ENCODE measurements at regions not wholly inside any gene's neighbourhood (a gene's known extent, or its start where the extent isn't known, plus 50 kb on each side); places are given as distances from the start of the nearest gene placed in this dataset.

DNA sequence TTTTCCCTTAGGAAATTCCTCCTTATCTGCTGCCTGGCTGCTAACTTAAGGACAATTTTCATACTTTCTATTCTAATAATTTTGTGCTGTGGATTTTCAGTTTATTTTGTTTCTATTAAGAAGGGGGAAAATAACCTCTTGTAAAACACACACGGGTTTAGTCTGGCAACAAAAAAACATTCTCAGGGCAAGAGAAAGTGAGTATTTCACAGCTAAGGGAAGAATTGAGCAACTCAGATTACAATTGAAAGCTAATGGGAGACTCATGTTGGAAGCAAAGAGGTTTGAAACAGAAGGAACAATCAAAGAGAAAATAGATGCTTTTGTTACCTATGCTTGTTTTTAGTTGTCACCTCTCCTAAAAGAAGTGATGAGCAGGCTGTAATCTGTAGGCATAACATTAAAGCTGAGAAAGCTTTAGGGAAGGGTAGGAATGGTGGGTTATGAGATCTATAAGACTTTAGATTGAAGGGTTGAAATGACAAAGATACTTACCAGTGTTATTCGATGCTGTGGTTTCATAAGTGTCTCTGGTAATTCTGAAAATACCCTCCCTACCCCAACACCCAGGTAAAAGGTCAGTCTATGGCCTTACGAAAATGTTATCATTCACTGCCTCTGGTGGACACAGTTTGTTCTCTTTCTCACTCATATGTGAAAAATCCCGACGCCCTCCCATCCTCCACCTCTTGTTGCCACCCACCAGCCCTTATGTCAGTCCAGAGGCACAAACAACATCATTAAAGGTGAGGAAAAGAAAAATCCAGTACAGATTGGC is 510.9 kb downstream of the TXNL1 start:
- TF ChIP-seq, protein P1, sequence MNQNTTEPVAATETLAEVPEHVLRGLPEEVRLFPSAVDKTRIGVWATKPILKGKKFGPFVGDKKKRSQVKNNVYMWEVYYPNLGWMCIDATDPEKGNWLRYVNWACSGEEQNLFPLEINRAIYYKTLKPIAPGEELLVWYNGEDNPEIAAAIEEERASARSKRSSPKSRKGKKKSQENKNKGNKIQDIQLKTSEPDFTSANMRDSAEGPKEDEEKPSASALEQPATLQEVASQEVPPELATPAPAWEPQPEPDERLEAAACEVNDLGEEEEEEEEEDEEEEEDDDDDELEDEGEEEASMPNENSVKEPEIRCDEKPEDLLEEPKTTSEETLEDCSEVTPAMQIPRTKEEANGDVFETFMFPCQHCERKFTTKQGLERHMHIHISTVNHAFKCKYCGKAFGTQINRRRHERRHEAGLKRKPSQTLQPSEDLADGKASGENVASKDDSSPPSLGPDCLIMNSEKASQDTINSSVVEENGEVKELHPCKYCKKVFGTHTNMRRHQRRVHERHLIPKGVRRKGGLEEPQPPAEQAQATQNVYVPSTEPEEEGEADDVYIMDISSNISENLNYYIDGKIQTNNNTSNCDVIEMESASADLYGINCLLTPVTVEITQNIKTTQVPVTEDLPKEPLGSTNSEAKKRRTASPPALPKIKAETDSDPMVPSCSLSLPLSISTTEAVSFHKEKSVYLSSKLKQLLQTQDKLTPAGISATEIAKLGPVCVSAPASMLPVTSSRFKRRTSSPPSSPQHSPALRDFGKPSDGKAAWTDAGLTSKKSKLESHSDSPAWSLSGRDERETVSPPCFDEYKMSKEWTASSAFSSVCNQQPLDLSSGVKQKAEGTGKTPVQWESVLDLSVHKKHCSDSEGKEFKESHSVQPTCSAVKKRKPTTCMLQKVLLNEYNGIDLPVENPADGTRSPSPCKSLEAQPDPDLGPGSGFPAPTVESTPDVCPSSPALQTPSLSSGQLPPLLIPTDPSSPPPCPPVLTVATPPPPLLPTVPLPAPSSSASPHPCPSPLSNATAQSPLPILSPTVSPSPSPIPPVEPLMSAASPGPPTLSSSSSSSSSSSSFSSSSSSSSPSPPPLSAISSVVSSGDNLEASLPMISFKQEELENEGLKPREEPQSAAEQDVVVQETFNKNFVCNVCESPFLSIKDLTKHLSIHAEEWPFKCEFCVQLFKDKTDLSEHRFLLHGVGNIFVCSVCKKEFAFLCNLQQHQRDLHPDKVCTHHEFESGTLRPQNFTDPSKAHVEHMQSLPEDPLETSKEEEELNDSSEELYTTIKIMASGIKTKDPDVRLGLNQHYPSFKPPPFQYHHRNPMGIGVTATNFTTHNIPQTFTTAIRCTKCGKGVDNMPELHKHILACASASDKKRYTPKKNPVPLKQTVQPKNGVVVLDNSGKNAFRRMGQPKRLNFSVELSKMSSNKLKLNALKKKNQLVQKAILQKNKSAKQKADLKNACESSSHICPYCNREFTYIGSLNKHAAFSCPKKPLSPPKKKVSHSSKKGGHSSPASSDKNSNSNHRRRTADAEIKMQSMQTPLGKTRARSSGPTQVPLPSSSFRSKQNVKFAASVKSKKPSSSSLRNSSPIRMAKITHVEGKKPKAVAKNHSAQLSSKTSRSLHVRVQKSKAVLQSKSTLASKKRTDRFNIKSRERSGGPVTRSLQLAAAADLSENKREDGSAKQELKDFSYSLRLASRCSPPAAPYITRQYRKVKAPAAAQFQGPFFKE (tag by site-specific recombination; IDR thresholded peaks at IDR 0.05; ENCODE audit: borderline replicate concordance), result no peak
- Histone ChIP-seq H3K4me3 (ENCODE audit: low read depth, low read length) (no peak overlapping the region), H3K27ac (ENCODE audit: extremely low read depth, low read depth, low read length) (no peak overlapping the region), H3K9me3 (ENCODE audit: control insufficient read depth, insufficient read depth, low read depth, low read length) (no peaks in the 10 kb centered on the region), H3K4me1 (ENCODE audit: control insufficient read depth, insufficient read depth, low read length) (no peaks in the 10 kb centered on the region), H3K36me3 (ENCODE audit: control insufficient read depth in 2 of 2, insufficient read depth in 1 of 2, low read length in 2 of 2) (no peaks in the 10 kb centered on the region)
- ChIA-PET CTCF (interaction anchor here (0.6 kb wide), 1 partner anchor 169 kb away, joined by 3 read pairs; no protein-coding TSS in a partner anchor), POLR2A (no interaction called here)

DNA sequence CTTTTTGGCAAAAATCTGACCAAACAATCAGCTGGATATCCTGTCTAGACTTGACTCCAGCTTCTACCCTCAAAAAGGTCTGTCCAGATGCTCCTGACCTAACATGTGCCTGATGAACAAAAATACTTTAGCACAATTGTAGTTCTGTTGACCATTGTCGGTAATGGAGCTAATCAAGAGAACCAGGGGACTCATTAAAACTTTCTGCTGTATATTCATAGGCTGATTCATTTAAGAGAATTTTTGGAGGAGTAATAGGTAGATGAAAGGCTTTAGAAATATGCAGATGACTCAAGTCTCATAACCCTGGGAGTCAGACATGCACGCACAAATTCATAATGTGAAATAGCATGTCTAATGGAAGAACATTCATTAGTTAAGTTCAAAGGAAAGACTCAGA is 514.2 kb downstream of the TXNL1 start:
- POLR2A ChIA-PET, result no interaction called here
- H3K27ac ChIP-seq (ENCODE audit: extremely low read depth, low read depth, low read length), result no peak overlapping the region
- TF ChIP-seq, protein P2, sequence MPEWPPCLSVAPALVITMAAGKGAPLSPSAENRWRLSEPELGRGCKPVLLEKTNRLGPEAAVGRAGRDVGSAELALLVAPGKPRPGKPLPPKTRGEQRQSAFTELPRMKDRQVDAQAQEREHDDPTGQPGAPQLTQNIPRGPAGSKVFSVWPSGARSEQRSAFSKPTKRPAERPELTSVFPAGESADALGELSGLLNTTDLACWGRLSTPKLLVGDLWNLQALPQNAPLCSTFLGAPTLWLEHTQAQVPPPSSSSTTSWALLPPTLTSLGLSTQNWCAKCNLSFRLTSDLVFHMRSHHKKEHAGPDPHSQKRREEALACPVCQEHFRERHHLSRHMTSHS (tag by site-specific recombination; IDR thresholded peaks at IDR 0.05), result no peak
- TF ChIP-seq ZNF768 (tag by site-specific recombination; IDR thresholded peaks at IDR 0.05) (no peak), ZNF16 (tag by site-specific recombination; IDR thresholded peaks at IDR 0.05; ENCODE audit: low read depth) (no peak), ZNF777 (tag by site-specific recombination; IDR thresholded peaks at IDR 0.05; ENCODE audit: borderline replicate concordance) (no peak), ZBTB7A (tag by site-specific recombination; IDR thresholded peaks at IDR 0.05; ENCODE audit: low read depth) (no peak), ZNF561 (tag by site-specific recombination; IDR thresholded peaks at IDR 0.05; ENCODE audit: borderline replicate concordance) (no peak), ZNF521 (tag by site-specific recombination; IDR thresholded peaks at IDR 0.05) (no peak), ZNF776 (tag by site-specific recombination; IDR thresholded peaks at IDR 0.05; ENCODE audit: borderline replicate concordance) (no peak), IKZF3 (tag by site-specific recombination; IDR thresholded peaks at IDR 0.05) (no peak), TRIM28 (IDR thresholded peaks at IDR 0.05; ENCODE audit: borderline replicate concordance, low read length) (no peak), ZNF394 (tag by site-specific recombination; IDR thresholded peaks at IDR 0.05; ENCODE audit: borderline replicate concordance) (no peak)
- H3K4me3 ChIP-seq (ENCODE audit: low read depth, low read length), result no peak overlapping the region
- CTCF ChIA-PET, result no interaction called here
- no peaks in the 10 kb centered on the region for H3K36me3 ChIP-seq (ENCODE audit: control insufficient read depth in 2 of 2, insufficient read depth in 1 of 2, low read length in 2 of 2)
- no peaks in the 10 kb centered on the region for H3K4me1 ChIP-seq (ENCODE audit: control insufficient read depth, insufficient read depth, low read length)
- no peaks in the 10 kb centered on the region for H3K9me3 ChIP-seq (ENCODE audit: control insufficient read depth, insufficient read depth, low read depth, low read length)

DNA sequence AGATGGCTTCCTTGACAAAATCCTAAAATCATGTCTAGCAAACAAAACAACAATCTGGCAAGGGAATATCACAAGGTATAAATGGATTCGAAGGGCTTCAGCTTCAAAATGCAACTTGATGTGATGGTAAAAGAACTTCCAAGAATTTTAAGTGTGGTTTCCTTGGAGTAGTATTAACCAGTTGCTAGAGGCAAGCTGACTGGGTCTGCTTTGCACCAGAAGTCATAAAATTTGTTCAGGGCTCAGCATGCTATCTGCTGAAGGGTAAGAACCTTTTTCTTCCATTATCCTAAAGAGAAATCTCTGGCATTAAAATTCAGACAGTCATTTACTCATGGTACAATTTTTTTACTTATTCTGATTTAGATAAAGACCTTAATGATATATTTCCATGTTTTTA is 516.7 kb downstream of the TXNL1 start:
- Histone ChIP-seq H3K27ac (ENCODE audit: extremely low read depth, low read depth, low read length) (no peak overlapping the region), H3K36me3 (ENCODE audit: control insufficient read depth in 2 of 2, insufficient read depth in 1 of 2, low read length in 2 of 2) (no peaks in the 10 kb centered on the region), H3K9me3 (ENCODE audit: control insufficient read depth, insufficient read depth, low read depth, low read length) (no peaks in the 10 kb centered on the region), H3K4me3 (ENCODE audit: low read depth, low read length) (no peak overlapping the region), H3K4me1 (ENCODE audit: control insufficient read depth, insufficient read depth, low read length) (no peaks in the 10 kb centered on the region)
- CTCF ChIA-PET, result no interaction called here
- TF ChIP-seq ZNF624 (tag by site-specific recombination; IDR thresholded peaks at IDR 0.05), result no peak
- POLR2A ChIA-PET, result no interaction called here
